ENCODE measurements at regions not wholly inside any gene's neighbourhood (a gene's known extent, or its start where the extent isn't known, plus 50 kb on each side); places are given as distances from the start of the nearest gene placed in this dataset.

GRCh38 chr13:110773480-110773879 is 60.0 kb downstream of the ING1 start:
- DNase-seq, result no peak

DNA sequence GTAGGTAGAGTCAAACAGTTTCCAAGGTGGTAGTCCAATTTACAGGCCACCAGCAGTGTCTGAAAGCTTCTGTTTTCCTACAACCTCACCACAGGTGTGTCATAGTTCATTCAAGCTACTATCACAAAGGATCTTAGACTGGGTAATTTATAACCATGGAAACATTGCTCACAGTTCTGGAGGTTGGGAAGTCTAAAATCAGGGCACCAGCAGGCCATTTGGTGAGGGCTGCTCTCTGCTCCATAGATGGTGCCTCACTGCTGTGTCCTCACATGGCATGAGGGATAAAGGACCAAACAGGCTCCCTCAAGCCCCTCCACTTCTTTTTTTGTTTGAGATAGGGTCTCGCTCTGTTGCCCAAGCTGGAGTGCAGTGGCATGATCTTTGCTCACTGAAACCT is 60.6 kb downstream of the ING1 start:
- no peak for DNase-seq

GRCh38 chr13:110774490-110774889 is 61.0 kb downstream of the ING1 start:
- DNase-seq, result no peak

- no peak for DNase-seq
These were observed 62.1 kb downstream of the ING1 start for GRCh38 chr13:110775576-110775975.

- no peak for DNase-seq
These were observed 63.8 kb downstream of the ING1 start for GRCh38 chr13:110777251-110777820.

GRCh38 chr13:110779022-110779421 is 65.5 kb downstream of the ING1 start:
- DNase-seq, result no peak

DNA sequence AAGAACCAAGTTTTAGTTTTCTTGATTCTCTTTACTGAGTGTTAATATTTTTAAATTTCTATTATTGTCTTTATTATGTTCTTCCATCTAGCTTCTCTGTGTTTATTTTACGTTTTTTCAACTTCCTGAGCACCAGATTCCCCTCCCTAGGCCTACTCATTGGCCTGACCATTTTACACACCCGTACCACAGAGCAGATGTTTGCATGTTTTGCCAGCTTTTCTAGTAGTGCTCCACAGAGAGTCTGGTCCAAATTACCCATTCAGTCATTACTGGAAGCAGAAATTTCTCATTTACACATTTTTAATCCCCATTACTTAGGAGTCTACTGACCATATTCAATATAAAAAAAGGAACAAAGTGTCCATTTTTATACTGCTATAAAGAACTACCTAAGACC is 66.9 kb downstream of the ING1 start:
- DNase-seq, result no peak

GRCh38 chr13:110782185-110782584 is 68.7 kb downstream of the ING1 start:
- DNase-seq, result no peak

GRCh38 chr13:110784704-110785103 is 71.2 kb downstream of the ING1 start:
- DNase-seq, result no peak

DNA sequence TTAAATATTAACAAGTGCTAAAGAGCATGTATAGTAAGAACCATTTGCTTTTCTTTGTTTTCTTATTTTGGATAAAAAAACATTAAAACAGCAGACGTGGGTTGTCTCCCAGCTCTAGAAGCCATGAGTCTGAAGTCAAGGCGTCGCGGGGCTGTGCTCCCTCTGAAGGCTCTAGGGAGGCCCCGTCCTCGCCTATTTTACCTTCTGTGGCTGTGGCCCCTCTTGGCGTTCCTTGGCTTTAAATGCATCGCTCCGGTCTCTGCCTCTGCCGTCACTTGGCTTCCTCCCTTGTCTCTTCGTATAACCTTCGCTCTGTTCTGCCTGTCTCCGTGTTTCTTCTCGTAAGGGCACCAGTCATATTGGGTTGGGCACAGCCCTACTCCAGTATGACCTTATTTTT is 75.3 kb downstream of the ING1 start:
- DNase-seq, result no peak

- DNase-seq, result no peak
These were observed 76.4 kb downstream of the ING1 start for GRCh38 chr13:110789871-110790270.

GRCh38 chr13:110790371-110790770 is 76.9 kb downstream of the ING1 start:
- DNase-seq, result no peak

DNA sequence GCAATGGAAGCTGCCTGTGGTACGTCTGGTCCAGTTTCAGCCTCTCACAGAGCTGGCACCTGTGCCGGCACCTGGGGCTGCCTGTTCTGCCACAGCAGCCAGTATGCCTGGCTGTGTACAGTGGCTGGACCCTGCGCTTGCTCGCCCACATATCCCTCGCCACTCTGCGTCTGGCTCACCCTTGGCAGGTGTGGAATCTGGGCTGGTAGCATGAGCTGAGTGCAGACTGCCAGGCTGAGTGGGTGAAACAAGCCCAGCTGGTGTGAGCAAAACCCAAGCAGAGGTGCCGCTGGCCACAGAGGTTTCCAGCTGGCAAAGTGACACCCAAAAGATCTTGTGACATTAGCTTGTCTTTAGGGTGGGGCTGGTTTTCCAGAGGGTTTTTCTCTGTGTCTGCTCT is 80.7 kb downstream of the ING1 start:
- DNase-seq, result no peak

DNA sequence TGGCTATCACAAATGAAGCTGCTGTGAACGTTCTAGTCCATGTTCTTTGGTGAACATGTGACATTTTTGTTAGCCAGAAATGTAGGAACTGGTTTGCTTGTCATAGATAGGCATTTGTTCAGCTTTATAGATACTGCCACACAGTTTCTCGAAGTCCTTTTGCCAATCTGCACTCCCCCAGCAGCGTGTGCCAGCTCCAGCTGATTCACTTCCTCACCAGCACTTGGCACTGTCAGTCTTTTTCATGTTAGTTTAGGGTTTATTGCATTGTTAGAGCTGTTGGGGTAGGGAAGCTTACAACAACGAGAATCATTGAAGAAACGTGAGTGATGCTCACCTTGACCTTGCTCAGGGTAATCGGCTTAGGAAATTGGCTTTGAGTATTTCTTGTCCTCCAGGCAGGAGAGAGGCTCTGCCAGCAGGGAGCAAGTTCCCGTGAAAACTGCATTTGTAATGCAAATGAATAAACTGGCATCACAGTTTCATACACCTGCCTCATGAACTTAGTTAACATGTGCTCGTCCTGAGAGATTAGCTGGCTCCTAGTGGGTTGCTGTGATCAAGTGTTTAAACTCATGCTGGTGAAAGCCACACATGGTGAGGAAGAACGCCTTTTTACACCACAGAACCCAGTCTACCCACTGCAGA is 83.9 kb downstream of the ING1 start:
- no peak for DNase-seq

- no peak for DNase-seq
These were observed 84.8 kb downstream of the ING1 start for GRCh38 chr13:110798081-110798994.

DNA sequence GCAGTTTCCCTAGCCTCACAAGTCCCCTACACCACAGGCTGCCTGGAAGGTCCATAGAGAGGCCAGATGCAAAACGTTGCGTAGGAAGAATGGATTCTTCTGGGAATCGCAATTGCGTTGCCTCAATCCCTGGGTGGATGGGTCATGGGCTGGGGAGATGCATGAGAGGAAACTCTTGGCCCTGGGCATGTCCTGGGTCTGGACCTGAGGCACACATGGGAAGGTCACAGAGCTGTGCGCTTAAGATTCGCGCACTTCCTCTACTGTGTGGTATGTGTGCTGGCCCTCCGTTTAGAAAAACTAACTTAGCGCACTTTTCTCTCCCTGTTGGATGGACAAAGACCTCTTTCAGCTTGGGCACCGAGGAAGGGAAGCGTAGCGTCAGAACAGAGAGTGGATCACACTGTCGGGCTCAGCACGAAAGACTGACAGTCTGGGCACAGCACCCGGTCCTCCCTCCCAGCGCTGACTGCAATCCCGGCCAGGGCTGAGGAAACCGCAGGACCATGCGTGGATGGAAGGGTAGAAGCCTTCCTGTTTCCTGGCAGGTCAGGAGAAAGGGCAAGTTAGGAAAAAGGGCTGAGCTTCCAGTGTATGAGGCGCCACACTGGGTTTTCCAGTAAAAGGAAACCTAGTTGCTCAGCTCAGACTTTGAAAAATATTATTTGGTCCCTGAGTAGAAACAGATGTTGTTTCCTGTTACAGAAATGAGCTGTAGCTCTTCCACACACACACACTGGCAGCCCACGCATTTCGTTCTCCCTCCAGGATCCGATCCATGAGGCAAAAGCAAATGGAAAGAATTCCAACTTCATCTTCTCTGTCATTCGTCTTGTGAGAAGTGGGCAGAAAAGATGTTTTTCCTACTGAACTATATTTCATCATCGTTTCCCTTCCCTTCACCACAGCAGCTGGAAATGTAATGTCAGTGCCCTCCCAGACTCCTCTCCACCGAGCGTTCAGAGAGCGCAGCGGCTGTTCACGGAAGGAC is 86.0 kb downstream of the ING1 start:
- no peak for DNase-seq

- no peak for DNase-seq
These were observed 87.5 kb downstream of the ING1 start for GRCh38 chr13:110801044-110801443.

- DNase-seq, result no peak
These were observed 88.8 kb downstream of the ING1 start for GRCh38 chr13:110802260-110802659.

DNA sequence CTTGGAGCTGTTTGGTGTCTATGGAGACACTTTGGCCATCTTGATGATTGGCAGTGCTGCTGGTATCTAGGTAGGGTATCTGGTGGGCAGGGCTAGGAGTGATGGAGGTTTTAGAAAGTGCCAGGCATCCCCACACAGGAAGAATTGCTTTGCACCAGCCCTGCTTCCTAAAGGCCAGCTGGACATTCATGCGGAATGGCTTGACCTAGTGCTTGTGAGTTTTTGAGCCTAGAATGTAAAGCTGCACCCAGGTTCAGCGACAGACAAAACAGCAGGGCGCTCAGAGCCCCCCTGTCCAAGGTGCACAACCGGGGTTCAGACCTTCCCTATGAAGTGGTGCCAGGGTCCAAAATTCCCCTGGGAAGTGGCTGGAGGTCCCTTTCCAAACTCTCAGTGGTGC is 93.1 kb downstream of the ING1 start:
- DNase-seq, result no peak

- no peak for DNase-seq
These were observed 94.0 kb downstream of the ING1 start for GRCh38 chr13:110807546-110807945.

DNA sequence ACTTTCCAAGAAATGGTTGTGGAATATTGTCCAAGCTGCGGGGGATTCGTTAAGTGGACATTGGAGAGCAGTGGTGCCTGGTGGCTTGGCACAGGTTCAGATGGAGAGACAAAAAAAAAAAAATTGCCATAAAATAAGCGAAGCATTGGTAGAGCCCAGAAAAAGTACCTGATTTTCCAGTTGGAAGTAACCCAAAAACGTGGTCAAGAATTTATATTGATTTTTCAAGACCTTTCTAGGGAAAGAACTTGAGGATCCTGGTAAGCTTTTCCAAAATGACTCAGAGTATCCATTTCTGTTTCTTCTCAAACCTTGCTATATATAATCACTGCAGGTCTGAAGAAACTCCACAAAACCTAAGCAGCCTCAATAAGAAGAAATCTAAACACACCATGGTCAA is 94.6 kb downstream of the ING1 start:
- no peak for DNase-seq

GRCh38 chr13:110809871-110810486 is 96.5 kb downstream of the ING1 start:
- DNase-seq, result no peak

Measured in KG1 (cell line).